HG02973 (cell line): ENCODE measurements at regions not wholly inside any gene's neighbourhood (a gene's known extent, or its start where the extent isn't known, plus 50 kb on each side); places are given as distances from the start of the nearest gene placed in this dataset.
A peak's percentile ranks its signal among the peaks of the same experiment; 100 is the strongest.

Source experiments
- ATAC-seq: cut with Tn5 transposase; IDR thresholded peaks from one replicate; pipeline ENCODE4 v1.9.1; 2021; ENCODE audit warnings: moderate library complexity; ENCODE audit not compliant: unreplicated experiment

DNA sequence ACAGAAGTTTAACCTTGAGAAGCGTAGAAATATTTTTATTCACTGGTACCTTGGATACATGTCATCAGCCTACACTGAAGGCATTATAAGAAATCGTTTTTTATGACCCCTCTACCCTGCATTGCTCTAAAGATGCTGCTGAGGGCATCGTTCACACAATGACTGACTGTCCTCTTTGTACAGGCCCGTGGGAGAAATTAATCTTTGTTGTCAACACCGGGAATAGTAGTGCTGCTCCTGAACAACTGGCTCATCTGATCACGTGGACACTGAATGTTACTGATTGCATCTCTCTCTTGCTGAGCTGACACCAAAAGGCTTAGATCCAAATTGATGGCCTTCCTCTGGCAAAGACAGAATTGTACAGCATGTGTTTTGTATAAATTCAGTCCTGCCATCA is 157.1 kb upstream of the SMLR1 start:
- no peak for ATAC-seq

DNA sequence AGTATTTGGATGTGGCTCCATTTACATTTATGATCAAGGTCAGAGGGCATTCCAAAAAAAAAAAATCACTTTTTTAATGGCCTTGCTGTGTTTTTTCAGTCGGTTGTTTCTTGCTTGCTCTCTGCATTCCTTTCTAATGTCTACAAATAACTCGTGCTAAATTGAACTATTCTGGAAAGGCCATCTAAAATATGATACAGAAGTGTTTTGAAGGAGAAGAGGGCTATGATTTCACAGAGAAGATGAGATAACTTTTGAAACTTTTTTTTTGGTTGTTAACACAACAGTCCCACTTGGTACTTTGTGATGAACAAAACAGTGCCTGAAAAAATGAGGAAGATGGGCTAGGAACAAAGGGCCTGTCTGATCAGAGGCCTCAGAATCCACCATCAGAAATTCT is 156.1 kb upstream of the SMLR1 start:
- ATAC-seq, result no peak

GRCh38 chr6:130671577-130671976 is 155.6 kb upstream of the SMLR1 start:
- ATAC-seq, result no peak

GRCh38 chr6:130672153-130672552 is 155.1 kb upstream of the SMLR1 start:
- ATAC-seq, result no peak

GRCh38 chr6:130674604-130675003 is 152.6 kb upstream of the SMLR1 start:
- no peak for ATAC-seq

- ATAC-seq, result no peak
Measured at GRCh38 chr6:130675072-130675471, 152.1 kb upstream of the SMLR1 start.

GRCh38 chr6:130676077-130676772 is 151.0 kb upstream of the SMLR1 start:
- ATAC-seq, result no peak

- no peak for ATAC-seq
Measured at GRCh38 chr6:130676773-130677144, 150.4 kb upstream of the SMLR1 start.

DNA sequence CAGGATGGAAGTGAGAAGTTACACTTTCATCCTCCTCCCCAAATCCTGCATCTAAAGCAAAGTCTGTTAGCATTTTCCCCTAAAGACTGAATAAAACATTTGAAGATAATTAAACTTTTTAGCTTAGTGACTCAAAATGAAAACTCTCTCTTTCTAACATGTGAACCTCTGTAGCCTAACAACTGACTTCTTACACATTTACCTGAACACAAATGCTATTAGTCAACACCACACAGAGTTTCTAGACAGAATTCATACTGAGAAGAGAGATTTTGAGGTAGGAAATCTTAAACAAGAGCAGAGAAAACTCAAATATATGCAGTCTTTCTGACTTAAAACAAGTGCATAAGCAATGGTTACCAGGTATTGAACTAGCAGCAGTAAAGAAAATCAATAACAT is 149.9 kb upstream of the SMLR1 start:
- no peak for ATAC-seq

DNA sequence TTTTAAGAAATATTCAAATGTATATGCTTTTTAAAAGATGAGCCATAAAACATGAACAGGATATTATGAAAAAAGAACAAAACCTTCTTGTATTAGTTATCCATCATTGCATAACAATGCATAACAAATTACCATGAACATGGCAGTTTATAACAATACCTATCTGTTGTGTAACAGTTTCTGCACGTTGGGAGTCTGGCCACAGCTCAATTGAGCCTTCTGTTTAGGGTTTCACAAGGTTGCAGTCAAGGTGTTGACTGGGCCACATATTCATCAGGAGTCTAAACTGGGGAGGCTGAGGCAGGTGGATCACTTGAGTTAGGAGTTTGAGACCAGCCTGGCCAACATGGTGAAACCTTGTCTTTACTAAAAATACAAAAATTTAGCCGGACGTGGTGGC is 149.4 kb upstream of the SMLR1 start:
- no peak for ATAC-seq

DNA sequence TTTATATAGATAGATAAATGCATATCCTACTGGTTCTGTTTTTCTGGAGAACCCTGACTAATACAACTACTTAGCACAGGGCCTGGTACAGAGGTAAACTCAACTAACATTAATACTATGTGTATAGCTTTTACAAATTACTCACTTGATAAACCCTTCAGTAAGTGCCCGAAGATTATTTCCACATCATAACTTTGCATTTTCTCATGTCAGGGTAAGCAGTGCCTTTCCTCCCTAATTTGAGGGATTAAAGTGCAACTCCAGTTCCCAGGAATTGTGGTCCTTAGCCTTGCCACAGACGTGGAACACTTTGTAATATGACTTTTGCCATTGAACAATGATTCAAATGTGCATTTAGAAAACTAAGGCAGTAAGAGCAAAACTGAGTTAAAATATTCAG is 147.5 kb upstream of the SMLR1 start:
- ATAC-seq, result no peak

- no peak for ATAC-seq
Measured at GRCh38 chr6:130680116-130680515, 147.1 kb upstream of the SMLR1 start.

DNA sequence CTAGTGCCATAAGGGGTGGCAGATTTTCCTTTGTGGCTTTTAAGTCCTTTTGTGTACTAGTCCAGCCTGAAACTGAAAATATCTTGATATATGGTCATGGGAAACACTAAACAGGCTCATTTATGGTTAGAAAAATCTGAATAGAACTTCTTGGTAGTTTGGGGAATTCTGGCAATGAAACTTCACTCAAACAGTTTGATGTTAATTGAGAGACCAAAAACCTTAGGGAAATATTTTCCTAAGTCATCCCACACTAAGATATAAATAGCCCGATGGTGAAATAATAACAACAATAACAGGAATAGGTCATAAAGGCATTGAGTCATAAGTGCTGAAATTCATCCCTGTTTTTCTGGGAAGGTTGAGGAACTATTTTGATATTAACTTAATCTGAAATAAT is 146.2 kb upstream of the SMLR1 start:
- no peak for ATAC-seq

GRCh38 chr6:130682066-130682465 is 145.1 kb upstream of the SMLR1 start:
- no peak for ATAC-seq

DNA sequence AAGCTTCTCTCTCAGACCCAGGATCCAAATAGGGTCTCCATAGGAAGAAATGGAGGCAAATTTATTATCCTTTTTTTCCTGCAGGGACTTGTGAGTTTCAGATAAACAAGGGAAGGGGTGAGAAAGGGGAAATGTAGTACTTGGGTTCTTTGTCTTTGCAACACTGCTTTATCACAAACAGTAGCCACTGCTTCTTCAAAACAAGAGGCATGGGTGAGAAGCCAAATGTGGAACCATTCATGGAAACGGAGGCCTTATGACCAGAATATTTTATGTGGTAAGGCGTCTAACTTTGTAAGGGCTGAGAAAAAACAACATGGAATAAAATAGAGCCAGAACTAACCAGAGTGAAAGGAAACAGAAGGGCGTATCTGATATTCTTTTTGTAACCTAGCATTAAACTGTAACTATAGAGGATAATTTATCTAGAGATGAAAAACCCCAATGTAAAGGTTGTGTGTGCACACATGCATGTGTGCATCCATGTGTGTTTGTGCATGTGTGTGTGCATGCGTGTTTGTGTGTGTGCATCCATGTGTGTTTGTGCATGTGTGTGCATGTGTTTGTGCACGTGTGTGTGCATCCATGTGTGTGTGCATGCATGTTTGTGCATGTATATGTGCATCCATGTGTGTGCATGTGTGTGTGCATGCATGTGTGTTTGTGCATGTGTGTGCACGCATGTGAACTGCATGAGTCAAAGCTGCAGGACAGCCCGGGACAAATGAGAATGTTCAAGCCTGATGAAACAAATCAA is 143.3 kb upstream of the SMLR1 start:
- ATAC-seq, result no peak

DNA sequence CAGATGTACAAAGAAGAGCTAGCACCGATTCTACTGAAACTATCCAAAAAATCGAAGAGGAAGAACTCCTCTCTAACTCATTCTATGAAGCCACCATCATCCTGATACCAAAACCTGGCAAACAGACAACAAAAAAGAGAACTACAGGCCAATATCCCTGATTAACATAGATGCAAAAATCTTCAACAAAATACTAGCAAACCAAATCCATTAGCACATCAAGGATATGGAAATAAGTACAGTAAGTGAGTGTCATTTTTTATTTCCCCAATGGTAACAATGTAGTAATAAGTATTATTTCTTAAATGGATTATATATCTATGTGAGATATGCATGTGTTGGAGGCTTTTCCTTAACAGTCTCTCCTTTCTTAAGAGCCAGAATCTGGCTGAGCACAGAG is 134.5 kb upstream of the SMLR1 start:
- no peak for ATAC-seq

GRCh38 chr6:130693944-130694343 is 133.3 kb upstream of the SMLR1 start:
- no peak for ATAC-seq

DNA sequence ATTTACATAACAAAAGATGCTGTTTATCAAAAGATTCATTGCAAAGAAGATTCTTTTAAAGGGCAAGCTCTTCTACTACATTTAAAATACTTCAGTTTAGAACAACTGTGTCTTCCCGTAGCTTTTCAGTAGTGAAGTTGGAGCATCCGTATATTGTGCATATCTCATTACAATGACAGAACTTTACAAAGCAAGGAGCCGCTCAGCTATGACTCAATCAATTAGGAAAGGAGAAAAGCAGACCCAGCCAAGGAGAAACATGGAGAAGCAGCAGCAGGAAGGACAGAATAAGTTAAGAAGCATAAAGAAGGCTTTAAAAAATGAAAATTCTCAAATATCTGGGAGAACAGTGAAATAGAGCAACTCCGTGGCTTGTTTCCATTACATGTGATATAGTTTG is 132.6 kb upstream of the SMLR1 start:
- ATAC-seq, result no peak

- no peak for ATAC-seq
Measured at GRCh38 chr6:130696806-130697205, 130.4 kb upstream of the SMLR1 start.

DNA sequence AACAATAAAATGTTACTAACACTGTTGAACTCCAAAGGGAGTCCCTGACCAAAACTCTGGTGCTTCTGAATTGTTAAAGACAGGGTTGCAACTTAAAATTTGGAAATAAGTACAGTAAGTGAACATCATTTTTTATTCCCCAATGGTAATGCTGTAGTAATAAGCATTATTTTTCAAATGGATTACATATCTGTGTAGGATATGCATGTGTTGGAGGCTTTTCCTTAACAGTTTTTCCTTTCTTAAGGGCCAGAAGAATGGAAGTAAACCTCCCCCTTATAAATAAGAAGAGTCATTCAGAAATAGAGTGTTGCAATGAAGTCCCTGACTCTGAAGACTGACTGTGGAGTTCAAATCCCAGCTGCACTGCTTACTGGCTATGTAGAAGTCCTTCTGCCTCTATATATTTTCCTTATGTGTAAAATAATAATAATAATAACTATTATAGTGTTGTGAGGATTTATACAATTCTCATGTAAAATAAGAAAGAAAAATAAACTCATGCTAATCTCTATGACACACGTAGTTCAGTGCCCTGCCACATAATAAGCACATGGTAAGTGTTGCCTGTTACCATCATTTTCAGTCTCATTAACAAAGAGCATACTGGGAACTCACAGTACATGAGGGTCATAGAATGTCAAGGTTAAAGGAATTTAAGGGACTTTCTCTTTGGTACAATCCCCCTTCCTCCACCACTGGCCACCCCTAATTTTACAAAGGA is 129.8 kb upstream of the SMLR1 start:
- ATAC-seq, result peak; percentile 41

DNA sequence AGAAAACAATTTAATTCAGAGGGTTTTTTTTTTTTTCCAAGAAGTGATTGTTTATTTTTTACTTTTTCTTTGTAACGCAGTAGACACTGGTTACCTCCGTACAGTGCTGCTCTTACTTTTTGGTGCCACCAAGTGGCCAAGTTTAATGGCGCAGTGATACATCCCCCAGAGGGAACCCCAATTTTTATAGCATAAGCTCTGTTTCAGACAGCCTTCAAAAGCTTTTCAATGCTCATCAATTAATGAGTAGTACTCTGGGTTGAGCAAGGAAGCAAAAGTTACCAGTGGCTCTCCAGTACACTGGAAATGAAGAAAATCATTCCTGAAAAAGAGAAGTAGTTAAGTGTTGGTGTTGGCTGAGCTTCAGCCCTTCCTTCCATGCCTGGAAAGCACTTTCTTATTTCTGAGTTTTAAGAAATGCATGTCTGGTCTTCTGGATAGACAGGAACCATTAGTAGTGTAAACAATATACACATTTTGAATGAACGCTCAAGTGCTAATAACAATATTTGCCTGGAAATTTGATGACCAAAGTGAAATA is 129.1 kb upstream of the SMLR1 start:
- ATAC-seq, result peak; percentile 97

- ATAC-seq, result no peak
Measured at GRCh38 chr6:130699742-130700141, 127.5 kb upstream of the SMLR1 start.
